Breast epithelium (tissue), 4 donors: ENCODE measurements at regions not wholly inside any gene's neighbourhood (a gene's known extent, or its start where the extent isn't known, plus 50 kb on each side); places are given as distances from the start of the nearest gene placed in this dataset.

Experiments
- DNase-seq, 2 donors: peaks; one replicate each; pipeline ENCODE4 v3.0.0-alpha.2; 2019; ENCODE audit warnings: low spot score in 2 of 2
- H3K27ac ChIP-seq, 2 donors: fragments of 200-600 bp; sonication (generic) in 1 of 2; one replicate each; pipeline ENCODE4 v1.5.1; 2016 to 2019; ENCODE audit warnings: mild to moderate bottlenecking in 1 of 2
- H3K27me3 ChIP-seq, 2 donors: fragments of 200-600 bp; sonication (generic) in 1 of 2; one replicate each; pipeline versions ENCODE4 v1.5.1 to v1.6.0; 2017 to 2019; ENCODE audit warnings: control low read depth in 1 of 2, mild to moderate bottlenecking in 1 of 2
- H3K36me3 ChIP-seq: fragments of 200-600 bp; one replicate; pipeline ENCODE4 v1.5.1; 2019
- H3K4me1 ChIP-seq, 2 donors: fragments of 200-600 bp; sonication (generic); one replicate each; pipeline ENCODE4 v1.5.1; 2016 to 2019; ENCODE audit warnings: control low read depth in 1 of 2
- H3K4me3 ChIP-seq, 3 donors: fragments of 200-600 bp; sonication (generic); 1 replicate in 2 of 3; 2 replicates in 1 of 3; pipeline ENCODE4 v1.5.1; 2016 to 2019; ENCODE audit warnings: mild to moderate bottlenecking in 3 of 3, moderate library complexity in 2 of 3
- H3K9me3 ChIP-seq, 2 donors: fragments of 200-600 bp; sonication (generic) in 1 of 2; one replicate each; pipeline ENCODE4 v1.5.1; 2016 to 2019; ENCODE audit warnings: control low read depth in 1 of 2
- POLR2A ChIP-seq: fragments of 450-650 bp; IDR thresholded peaks from one replicate; pipeline ENCODE4 v1.6.1; 2016; ENCODE audit warnings: antibody characterized with exemption, mild to moderate bottlenecking, moderate library complexity
- POLR2AphosphoS5 ChIP-seq, 3 donors: sonication (generic); formaldehyde crosslinking; IDR thresholded peaks; one replicate each; pipeline ENCODE4 v1.6.1; 2017; ENCODE audit warnings: antibody characterized with exemption in 3 of 3
- intact Hi-C: fragments of 100-400 bp; cut with DNase I; formaldehyde crosslinking; loops from one replicate; pipeline ENCODE4 v1.15.1; 2023; ENCODE audit warnings: low total_unique reads
- TF ChIP-seq, protein P1 (sequence below), 3 donors: fragments of 450-650 bp; IDR thresholded peaks; one replicate each; pipeline ENCODE4 v1.5.1; 2016 to 2017; ENCODE audit warnings: antibody characterized with exemption in 3 of 3, mild to moderate bottlenecking in 3 of 3, moderate library complexity in 3 of 3

DNA sequence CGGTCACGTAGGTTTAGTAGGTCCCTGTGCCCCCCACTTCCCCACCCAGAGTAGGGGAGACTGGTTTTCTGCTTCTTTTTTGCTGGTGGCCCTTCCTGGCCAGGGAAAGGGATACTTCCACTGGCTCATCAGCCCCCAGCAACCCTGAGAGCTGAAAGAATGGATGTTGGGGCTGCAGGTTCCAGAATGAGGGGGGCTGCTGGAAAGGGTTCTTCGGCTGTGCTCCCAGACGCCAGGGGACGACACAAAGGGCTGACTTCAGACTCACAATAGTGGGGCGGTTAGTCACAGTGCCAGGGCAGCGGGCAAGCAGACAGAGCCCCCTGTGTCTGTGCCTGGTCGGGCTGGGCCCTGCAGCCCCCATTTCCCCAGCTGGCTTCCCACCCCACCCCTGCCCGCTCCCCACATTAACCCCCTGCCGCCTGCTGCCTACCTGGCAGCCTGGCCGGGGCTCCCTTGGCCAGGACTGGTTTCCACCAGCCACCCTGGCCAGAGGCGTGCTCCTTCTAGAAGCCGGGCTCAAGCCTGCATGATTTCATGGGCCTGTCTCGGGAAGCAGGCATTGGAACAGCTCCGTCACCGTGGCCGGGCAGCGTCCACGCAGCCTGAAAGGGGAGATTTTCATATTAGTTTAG is 79.1 kb upstream of the WNT7B start:
- intact Hi-C loops = no loop called here
- no peaks in the 10 kb centered on the region for H3K36me3 ChIP-seq
- peaks cover 18 to 27% of the 10 kb centered on the region in 2 donors for H3K4me1 ChIP-seq
- peak; percentile 34 to 55 for DNase-seq
- H3K27ac ChIP-seq = peak overlapping the region; percentile 99 to 100
- no peaks in the 10 kb centered on the region for H3K27me3 ChIP-seq
- H3K4me3 ChIP-seq = peak overlapping the region; percentile 76 to 92 (median 79)
- no peaks in the 10 kb centered on the region for H3K9me3 ChIP-seq
- TF ChIP-seq POLR2A (no peak), POLR2AphosphoS5 (IDR thresholded peaks at IDR 0.05) (no peak)
- TF ChIP-seq, protein P1, sequence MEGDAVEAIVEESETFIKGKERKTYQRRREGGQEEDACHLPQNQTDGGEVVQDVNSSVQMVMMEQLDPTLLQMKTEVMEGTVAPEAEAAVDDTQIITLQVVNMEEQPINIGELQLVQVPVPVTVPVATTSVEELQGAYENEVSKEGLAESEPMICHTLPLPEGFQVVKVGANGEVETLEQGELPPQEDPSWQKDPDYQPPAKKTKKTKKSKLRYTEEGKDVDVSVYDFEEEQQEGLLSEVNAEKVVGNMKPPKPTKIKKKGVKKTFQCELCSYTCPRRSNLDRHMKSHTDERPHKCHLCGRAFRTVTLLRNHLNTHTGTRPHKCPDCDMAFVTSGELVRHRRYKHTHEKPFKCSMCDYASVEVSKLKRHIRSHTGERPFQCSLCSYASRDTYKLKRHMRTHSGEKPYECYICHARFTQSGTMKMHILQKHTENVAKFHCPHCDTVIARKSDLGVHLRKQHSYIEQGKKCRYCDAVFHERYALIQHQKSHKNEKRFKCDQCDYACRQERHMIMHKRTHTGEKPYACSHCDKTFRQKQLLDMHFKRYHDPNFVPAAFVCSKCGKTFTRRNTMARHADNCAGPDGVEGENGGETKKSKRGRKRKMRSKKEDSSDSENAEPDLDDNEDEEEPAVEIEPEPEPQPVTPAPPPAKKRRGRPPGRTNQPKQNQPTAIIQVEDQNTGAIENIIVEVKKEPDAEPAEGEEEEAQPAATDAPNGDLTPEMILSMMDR (IDR thresholded peaks at IDR 0.05) = no peak

DNA sequence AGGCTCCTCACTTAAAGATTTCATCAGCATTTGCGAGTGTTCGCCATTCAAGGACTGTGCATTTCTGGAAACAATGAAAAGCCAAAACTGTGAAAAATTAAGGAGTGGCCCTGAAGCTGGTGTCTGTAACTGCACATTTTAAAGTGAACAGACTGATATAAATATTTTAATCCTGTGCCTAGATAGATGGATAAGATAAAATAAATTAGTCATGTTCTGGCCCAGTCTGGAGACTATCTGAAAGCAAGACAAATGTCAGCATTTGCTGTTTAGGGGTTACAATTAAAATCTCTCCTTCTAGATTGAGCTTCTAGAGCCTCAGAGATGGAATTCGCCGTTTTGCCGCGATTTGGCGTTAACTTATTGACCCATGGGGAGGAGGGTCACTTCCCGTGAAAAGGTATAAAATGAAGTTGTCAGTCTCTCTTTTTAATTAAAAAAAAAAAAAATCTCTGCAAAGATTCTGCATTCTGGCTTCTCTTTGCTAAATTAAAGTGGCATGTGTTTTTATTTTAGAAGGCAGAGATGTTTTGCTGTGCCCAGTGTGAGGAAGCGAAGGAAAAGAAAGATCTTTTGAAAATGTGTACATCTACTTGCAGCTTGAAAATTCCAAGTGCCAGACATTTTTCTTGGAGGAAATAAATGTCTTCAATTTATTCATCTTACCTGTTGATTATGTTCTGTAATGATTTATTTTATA is 79.7 kb upstream of the WNT7B start:
- Histone ChIP-seq H3K9me3 (no peaks in the 10 kb centered on the region), H3K36me3 (no peaks in the 10 kb centered on the region), H3K27ac (peak overlapping the region; percentile 99 to 100), H3K4me1 (peaks cover 21% of the 10 kb centered on the region in 2 donors), H3K4me3 (peak overlapping the region; percentile 76 to 92 (median 79)), H3K27me3 (no peaks in the 10 kb centered on the region)
- TF ChIP-seq, protein P1 (IDR thresholded peaks at IDR 0.05) = no peak
- TF ChIP-seq POLR2AphosphoS5 (IDR thresholded peaks at IDR 0.05) (no peak), POLR2A (no peak)
- intact Hi-C loops = no loop called here
- DNase-seq = peak; percentile 14 to 39

DNA sequence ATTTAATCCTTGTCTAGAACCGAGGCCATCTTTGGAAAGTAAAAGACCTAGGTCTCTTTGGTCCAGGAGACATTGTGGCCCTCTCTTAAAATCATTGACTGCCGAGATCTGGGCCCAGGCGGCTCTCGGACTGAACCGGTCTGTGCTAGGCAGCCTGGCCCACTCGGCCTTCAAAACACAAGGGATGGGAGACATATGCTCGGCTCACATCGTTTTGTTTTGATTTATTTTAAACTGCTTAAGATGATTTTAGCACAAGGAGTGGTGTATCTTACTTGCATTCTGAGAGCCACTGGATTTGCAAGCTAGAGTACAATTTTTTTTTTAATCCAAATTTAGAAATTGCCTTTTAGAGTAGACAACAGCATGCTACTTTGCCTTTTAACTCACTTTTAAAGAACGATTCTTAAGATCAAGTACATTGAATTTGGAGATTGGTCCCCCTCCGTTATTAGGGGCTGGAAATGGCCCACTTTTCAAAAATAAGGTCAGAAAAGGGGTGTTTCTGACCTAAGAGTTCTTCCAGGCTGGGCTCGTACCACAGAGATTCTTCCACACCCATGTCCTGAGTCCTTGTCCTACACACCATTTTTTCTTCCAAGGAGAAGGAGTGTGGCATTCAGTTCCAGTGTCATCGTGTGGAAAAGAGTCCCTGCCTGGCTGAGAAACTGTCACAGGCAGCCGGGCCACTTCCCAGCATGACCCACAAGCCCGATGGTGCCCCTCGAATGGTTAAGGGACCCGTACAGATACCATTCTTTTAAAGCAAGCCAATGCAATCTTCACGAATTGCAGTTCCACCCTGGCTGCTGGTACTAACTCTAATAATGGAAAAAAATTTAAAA is 80.5 kb upstream of the WNT7B start:
- intact Hi-C loops = no loop called here
- DNase-seq = peak; percentile 40 to 48
- H3K9me3 ChIP-seq = no peaks in the 10 kb centered on the region
- no peaks in the 10 kb centered on the region for H3K27me3 ChIP-seq
- peak overlapping the region; percentile 12 to 92 (median 76) for H3K4me3 ChIP-seq
- H3K36me3 ChIP-seq = no peaks in the 10 kb centered on the region
- peak overlapping the region; percentile 99 to 100 for H3K27ac ChIP-seq
- H3K4me1 ChIP-seq = peaks cover 13 to 22% of the 10 kb centered on the region in 2 donors
- TF ChIP-seq, protein P1 (IDR thresholded peaks at IDR 0.05) = no peak
- no peak for TF ChIP-seq POLR2A
- no peak for TF ChIP-seq POLR2AphosphoS5 (IDR thresholded peaks at IDR 0.05)

DNA sequence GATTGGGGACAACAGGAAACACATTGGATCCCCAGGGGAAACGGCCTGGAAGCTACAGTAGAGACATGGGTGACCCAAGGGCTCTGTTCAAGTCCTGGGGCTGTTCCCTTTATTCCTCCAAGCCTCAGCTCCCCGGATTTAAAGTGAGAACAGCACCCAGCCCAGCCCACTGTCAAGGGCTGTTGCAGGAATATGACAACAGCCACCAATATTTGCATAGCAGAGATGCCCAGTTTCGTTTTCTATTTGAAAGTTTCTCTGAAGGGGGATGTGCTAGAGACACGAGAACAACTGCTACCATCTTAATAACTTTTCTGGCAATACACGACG is 81.1 kb upstream of the WNT7B start:
- no peak for TF ChIP-seq POLR2A
- peak in 2 of 3 donors; percentile 25 to 71 for TF ChIP-seq POLR2AphosphoS5 (IDR thresholded peaks at IDR 0.05)
- H3K27ac ChIP-seq = peak overlapping the region; percentile 99 to 100
- H3K9me3 ChIP-seq = no peaks in the 10 kb centered on the region
- H3K27me3 ChIP-seq = no peaks in the 10 kb centered on the region
- H3K36me3 ChIP-seq = no peaks in the 10 kb centered on the region
- peak overlapping the region; percentile 12 to 92 (median 76) for H3K4me3 ChIP-seq
- peak; percentile 61 to 73 for DNase-seq
- intact Hi-C loops = no loop called here
- H3K4me1 ChIP-seq = peaks cover 10 to 24% of the 10 kb centered on the region in 2 donors

DNA sequence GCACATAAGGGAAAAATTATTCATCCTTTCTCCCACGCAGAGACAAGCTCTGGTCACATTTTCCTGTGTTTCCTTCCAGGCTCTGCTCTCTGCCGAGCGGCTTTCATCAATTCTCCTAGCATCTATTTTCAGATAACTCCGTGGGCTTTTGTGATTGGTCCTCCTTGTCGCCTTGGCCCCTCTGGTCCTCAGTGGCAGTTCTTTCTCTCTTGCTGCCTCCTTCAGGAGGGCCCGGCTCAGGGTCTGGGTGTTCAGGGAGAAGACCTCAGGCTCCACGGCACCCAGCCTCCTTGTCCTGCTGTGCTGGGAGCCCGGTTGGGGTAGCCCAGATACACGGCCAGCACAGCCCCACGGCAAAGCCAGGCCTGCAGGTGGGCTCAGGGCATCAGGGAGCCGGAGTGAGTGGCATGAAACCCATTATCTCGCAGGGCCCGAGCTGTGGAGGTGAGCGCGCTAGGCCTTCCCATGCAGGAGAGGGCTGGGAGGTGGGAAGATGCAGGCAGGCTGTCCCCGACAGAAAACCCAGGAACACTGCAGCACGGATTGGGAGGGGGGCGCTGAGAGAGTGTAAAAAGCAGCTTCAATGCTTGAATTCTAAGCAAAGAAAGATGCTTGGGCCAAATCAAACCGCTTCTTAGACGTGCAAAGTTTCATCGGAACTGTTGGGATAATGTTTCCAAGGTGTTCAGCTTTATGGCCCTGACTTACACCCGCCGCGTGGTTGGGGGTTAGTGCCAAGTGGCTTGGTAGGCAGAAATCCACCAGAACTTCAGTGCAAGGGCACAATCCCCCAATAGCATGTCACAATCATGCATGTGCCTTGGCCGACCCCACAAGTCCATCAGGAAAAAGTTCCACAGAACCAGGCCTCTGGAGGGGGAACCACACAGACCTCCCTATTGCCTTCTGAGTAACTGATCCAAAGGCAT is 81.9 kb upstream of the WNT7B start:
- TF ChIP-seq POLR2AphosphoS5 (IDR thresholded peaks at IDR 0.05) = no peak
- TF ChIP-seq, protein P1 (IDR thresholded peaks at IDR 0.05) = no peak
- TF ChIP-seq POLR2A = no peak
- peak; percentile 24 to 43 for DNase-seq
- H3K27ac ChIP-seq = peak overlapping the region; percentile 99 to 100
- H3K4me3 ChIP-seq = peak overlapping the region; percentile 12 to 92 (median 76)
- intact Hi-C loops = no loop called here
- no peaks in the 10 kb centered on the region for H3K27me3 ChIP-seq
- H3K36me3 ChIP-seq = no peaks in the 10 kb centered on the region
- peaks cover 10 to 32% of the 10 kb centered on the region in 2 donors for H3K4me1 ChIP-seq
- no peaks in the 10 kb centered on the region for H3K9me3 ChIP-seq
